GM21381 (cell line): ENCODE measurements at regions not wholly inside any gene's neighbourhood (a gene's known extent, or its start where the extent isn't known, plus 50 kb on each side); places are given as distances from the start of the nearest gene placed in this dataset.
"Not testable (repeated sequence)": the region's sequence is repeated elsewhere in the genome, so short reads cannot be mapped to it uniquely, and the experiment has no call there.

Experiments used
- ATAC-seq: cut with Tn5 transposase; IDR thresholded peaks from one replicate; pipeline ENCODE4 v1.9.1; 2021; ENCODE audit warnings: mild to moderate bottlenecking, moderate library complexity; ENCODE audit not compliant: unreplicated experiment

DNA sequence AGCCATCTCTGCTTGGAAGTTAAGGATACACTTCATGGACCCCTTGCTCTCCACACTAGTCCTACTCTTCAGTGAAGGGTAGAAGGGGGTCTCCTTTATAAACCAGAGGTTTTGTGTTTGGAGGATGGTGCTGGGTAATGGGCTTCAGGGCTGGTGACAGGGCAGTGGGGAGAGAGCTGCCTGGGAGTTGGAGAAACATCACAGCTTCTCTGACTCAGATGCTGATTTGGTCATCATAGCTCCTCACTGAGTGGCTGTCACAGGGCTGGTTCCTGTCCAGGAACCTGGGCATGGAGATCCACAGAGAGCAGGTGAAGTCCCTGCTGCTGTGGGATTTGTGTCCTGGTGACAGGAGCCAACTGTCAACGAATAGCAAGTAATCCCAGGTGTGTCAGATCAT is 333.9 kb upstream of the ATP10A start:
- no peak for ATAC-seq

DNA sequence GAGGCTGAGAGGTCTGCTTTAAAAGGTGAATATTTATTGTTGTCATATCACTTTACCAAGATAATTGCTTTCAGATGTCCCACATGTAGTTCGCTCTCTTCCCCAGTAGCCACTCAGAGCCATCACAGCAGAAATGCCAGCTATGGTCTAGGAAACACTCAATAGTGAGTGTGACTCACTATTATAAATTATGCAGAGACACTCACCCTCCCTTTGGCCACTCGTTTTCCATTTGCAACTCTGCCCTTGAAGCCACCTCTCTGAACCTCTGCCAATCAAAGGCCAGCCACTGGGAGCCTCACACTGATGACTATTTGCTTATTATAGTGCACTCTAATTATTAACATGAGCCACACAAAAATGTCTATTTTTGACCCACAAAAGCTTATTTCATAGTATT is 328.1 kb upstream of the ATP10A start:
- ATAC-seq, result no peak

DNA sequence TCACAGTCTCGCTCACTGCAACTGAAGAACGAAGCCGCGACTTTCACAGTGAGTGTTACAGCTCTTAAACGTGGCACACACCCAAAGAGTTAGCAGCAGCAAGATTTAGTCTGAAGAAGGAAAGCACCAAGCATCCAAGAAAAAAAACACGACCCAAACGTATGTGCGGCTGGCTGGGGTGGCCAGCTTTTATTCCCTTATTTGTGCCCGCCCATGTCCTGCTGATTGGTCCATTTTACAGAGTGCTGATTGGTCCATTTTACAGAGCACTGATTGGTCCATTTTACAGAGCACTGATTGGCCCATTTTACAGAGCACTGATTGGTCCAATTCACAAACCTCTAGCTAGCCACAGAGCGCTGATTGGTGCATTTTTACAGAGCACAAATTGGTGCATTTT is 323.0 kb upstream of the ATP10A start:
- not testable (repeated sequence) for ATAC-seq

DNA sequence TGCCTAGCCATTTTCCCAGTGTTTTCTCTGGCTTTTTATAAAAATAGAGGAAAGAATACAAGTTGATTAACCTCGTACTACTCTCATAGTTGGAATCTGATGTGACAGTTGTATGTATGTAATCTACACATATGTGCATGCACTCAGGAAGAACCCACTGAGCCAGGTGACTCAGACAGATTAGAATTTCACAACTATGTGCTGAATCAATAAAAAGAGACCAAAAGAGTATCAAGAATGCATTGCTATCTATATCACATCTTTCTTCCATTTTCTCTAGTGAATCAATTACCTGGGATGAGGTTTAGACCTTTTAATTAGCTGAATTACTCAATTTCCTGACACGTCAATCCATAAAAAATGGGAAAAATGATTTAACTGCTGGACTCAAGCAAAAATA is 319.3 kb upstream of the ATP10A start:
- no peak for ATAC-seq

DNA sequence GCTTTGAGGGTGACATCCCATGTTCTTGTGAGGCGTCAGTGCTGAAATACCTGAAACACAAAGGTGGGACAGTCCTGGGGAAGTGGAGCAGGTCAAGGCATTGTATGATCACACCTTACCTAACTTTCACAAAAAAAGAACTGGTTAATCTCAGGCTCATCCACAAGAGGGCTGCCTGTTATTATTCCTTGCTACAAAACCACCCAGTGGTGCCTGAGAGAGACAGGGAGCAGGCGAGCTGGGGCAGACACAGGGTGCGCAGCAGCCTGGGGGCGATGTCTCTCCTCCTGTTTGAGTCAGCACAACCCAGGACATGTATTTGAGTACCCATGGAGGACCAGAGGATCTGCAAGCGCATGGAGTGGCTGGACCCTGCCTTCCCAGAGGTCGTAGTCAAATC is 316.8 kb upstream of the ATP10A start:
- no peak for ATAC-seq

DNA sequence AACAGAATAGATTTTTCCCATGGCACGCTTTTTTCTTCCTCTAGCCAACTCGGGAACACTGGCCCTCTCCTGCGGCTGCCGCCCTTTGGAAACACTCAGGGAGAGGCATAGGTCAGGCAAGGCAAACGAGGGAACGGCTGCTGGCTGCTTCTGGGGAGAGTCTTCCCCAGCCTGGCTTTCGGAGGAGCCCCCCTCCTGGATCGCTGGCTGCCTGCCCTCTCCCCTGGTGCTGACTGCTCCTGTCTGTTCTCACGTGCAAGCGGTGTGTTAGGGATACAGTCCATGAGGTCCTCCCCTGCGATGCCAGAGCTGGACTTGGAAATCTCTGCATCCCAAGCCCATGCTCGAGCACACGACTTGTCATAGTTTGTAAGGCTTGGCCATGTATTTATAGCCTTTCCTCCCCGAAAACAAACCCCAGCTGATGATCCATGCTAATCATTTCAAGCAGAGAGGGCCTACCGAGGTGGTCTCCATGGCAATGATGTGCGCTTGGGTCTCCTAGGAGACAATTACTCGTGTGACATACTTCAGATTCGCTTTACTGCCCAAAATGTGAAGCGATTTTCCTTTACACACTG is 315.6 kb upstream of the ATP10A start:
- no peak for ATAC-seq

DNA sequence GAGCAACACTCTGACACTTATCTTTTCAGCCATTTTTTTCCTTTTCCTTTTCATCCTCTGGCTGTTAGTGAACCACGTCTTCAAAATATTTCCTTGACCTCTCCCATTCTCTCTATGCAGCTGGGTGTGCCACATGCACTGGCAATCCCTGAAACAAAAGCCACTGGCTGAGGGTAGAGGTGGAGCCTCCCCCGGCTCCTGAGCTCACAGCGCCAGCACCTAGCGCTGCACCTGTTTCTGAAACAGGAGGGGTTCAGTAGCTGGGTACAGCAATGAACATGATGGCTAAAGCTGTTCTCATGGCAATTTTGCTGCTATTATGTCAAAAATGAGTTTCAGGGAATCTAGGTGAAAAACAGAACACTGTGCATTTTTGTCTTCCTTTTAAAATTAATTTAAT is 314.7 kb upstream of the ATP10A start:
- no peak for ATAC-seq

DNA sequence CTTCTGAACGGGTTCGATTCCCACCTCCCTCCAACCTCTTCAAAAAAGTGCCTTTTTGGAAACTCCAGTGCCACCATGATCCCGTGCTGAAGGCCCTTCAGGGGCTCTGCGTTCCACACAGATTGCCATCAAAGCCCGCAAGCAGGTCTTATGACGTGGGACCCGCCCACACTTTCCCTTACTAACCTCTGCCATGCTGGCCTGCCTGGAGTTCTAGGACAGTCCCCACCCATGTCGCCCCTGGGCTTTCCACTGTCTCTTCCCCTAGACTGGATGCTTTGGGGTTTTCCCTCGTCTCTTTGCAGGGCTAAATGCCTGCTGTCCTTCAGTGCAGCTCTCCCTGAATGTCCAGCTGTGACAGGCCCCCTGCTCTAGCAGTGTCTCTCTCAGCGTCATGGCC is 313.7 kb upstream of the ATP10A start:
- ATAC-seq, result no peak

DNA sequence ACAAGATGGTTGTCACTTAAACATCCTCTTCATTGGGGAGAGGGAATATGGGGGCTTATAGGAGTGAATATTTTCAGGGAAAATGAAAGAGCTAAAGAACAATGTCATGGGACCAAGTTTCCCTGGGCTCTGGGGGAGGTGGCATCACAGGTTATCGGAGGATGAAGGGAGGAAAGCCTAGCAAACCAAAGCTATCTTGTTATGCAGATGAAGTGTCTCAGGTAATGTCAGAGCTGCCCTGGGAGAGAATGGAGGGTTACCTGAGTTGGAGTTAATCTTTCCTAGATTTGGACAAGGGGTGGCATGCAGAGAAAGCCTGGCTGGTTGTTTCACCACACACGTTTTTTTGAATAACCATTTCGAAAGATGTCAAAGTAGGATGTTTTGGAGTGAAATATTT is 308.1 kb upstream of the ATP10A start:
- no peak for ATAC-seq

DNA sequence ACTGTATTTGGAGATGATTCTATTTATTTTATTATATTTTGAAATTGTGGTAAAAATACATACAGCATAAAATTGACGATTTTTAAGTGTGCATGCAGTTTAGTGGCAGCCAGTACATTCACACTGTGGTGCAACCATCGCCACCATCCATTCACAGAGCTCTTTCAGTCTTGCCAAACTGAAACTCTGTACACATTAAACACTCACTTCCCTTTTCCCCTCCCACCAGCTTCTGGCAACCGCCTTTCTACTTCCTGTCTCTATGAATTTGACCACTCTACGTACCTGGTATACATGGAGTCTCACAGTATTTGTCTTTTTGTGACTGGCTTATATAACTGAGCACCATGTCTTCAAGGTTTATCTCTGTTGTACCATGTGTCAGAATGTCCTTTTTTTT is 303.3 kb upstream of the ATP10A start:
- no peak for ATAC-seq

DNA sequence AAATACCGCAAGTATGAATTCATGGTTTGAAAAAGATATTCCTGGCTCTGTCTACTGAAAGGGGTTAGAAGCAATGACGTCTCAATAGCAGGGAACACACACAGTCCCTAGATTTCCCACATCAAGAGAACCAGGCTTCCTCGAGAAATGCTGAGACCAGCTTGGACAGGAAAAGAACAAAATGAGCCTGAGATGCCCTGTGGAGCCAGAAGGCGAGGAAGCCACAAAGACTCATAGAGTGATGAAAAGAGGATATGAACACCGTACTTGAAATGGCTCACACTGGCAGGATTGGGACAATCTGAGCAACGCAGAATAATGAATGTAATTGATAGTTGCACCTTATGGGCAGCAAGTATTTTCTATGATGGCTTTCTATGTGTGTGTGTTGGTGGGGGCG is 302.4 kb upstream of the ATP10A start:
- no peak for ATAC-seq

DNA sequence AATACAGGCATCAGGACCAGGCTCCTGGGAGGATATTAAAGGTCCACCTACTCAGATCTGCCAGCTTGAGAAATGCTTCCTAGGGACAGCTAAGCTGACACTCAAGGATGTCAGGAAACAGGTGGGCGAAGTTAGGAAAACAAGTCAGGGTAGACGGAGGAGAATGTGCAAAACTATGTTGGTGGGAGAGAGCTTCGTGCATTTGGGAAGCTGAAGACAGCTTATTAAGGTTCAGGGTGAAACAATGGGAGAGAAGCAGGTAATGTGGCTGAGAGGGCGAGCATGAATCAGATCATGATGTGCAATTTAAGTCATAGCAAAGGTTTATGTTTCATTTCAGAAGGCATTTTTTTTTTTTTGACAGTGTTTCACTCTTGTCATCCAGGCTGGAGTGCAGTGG is 297.2 kb upstream of the ATP10A start:
- ATAC-seq, result no peak

DNA sequence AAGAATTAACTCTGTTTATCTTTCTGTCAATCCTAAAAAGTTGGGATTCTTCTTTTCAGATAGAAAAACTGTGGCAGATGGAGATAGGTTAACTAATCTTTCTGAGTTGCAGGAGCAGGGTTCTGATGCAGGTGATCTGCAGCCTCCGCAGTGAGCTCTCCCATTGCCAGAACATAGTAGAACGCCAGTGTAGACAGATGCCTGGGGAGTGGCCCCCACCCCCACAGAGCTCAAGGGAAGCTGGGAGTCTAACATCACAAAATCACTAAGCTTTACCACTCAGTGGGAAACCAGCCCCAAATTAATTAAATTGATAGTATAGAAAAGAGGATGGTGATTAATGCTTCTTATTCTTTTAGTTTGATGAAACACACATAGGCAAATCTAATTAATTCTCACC is 295.0 kb upstream of the ATP10A start:
- ATAC-seq, result no peak

DNA sequence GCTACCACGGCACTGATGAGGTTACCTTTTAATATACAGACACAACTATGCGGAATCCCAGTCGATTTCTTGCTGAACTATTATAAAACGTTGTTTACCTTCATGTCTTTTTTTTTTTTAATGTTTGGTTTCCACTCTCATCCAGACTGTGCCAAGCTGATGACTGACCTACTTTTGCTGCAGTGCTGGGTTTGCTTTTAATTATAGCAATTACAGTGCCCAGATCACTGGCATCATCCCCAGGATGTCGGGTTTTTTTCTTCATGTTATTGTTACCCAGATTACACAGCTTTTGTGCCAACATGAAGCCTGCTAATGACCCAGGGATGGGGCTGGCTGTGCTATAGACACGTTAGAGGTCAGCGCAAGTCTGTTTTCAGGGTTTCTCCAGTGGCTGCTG is 294.0 kb upstream of the ATP10A start:
- ATAC-seq, result no peak

DNA sequence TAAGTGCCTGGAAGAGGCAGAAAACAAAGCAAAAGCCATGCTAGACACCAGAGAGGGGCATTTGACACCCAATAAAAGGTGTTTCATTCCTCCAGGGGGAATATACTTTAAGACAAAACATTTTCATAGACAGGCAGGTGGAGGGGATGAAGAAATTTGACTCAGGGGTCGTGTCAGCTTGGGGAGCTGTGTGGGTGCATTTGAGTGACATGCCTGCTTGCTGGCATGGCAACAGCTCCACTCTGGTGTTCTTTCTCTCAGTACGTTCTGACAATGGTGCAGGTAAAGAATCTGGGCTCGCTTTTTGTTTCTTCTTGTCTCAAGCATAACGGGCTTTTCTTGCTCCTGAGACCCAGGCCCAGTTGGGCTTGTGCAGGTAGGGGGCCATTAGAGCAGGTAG is 292.9 kb upstream of the ATP10A start:
- ATAC-seq, result no peak

DNA sequence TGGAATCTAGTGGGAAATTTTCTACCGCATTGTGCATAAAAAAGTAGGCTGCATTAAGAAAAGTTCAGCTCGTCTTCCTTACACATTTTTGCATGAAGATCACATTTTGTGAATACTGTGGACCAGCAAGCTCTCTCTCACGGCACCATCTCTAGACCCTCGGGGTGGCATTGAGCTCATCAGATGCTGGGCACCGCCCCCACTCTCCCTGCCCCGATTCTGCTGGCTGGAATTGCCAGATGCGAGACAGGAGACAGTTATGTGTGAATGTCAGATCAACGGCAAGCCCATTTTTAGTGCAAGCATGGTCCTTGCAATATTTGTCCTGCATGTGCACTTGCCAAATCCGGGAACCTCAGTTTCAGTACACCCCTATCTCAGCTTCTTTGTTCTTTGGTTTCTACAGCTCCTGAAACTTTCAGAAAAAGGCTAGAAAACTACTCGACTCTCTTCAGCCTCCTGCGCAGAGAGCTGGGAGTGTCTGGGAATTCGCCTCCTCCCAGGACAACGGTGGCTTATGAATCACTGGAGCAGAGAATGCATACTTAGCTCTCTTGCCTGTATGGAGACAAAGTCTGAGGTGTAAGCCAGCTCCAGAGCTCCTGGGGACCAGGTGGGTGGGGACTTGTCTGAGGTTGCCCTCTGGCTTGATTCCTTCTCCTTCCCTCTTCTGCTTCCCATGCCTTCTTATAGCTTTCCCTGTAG is 285.2 kb upstream of the ATP10A start:
- ATAC-seq, result no peak

DNA sequence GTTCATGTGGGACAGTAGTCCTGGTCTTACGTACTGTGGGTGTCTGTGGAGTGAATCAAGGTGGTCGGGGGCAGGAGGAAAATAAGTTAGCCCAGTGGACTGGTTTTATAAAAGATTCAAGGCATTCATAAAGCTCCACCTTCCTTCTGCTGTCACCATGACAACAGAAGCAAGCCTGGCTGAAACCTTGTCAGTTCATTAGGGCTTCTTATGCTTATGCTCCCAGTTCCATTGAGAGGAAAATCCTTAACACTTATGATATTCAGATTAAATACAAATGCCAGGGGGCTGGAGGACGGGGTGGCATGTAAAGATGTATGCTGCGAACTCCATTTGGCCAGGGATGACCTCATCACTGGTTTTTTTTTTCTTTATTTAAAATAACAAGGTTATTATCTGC is 283.1 kb upstream of the ATP10A start:
- no peak for ATAC-seq

DNA sequence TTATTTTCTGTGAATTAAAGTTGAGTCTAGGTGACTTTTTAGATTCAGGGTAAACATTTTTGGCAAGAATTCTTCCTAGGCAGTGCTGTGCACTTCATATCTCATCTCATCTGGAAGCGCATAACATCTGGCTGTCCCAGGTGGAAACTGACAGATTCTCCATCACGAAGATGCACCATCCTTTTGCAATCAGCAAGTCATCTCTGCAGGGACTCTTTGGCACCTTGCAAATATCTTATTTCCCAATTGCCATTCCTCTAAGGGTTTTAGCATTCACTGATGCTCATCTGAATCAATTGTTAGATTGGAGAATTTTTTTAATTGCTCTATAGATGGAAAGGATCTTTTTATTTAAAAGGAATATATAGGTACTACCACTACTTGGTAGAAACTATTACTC is 282.7 kb upstream of the ATP10A start:
- no peak for ATAC-seq

DNA sequence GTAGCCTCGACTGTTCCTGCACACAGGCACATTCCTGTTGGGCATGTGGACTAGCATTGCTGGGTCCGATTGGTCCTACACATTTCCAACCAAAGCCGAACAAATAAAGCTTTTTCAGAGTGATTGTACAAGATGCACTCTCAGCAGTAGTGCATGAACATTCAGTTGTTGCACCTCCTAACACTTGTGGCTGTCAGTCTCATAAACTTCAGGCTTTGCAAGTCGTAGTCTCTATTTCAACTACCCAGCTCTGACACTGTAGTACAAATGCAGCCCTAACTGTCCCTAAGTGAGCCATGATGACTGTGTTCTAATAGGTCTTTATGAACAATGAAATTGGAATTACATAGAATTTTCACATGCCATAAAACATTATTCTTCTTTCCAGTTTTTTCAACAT is 281.7 kb upstream of the ATP10A start:
- ATAC-seq, result no peak

DNA sequence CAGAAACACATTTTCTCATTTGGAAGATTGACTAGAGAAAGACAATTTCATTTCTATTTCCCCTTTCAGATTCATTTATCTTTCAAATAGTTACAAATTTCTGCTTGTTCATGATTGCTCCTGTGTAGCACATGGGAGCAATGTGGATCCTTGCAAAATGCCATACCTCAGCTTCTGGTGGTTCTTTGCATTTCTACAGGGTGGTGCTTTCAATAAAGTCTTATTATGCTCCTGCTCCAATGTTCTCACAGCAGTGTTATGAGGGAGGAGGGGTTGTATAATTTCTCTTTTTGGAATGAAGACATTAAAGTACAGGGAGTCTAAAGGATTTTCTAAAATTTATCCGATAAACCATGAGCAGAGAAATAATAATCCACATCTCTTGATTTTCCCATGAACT is 280.1 kb upstream of the ATP10A start:
- no peak for ATAC-seq

DNA sequence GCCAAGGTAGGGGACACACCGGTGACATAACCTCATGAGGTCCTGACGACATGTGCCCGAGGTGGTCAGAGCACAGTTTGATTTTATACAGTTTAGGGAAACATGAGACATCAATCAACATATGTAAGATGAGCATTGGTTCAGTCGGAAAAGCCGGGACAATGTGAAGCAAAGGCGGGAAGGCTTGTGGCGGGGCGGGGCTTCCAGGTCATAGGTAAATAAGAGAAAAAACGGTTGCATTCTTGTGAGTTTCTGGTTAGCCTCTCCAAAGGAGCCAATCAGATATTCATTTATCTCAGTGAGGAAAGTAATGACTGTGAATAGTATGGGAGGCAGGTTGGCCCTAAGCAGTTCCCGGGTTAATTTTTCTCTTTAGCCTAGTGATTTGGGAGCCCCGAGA is 271.7 kb upstream of the ATP10A start:
- no peak for ATAC-seq

DNA sequence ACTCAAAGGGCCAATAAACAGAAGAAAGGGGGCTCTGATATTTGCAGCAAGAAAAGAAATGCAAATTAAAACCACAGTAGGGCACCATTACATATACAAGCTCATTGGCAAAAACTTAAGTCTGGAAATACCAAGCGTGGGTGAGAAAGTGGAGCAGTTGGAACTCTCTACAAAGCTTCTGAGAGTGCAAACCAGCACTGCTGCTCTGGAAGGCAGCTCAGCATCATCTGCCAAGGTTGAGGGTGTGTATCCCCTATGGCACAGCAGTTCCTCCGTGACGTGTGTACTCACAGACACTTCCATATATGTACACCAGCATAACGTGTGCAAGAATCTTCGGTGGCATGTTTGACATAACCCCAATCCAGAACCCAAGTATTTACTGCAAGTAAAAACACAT is 271.0 kb upstream of the ATP10A start:
- ATAC-seq, result no peak

DNA sequence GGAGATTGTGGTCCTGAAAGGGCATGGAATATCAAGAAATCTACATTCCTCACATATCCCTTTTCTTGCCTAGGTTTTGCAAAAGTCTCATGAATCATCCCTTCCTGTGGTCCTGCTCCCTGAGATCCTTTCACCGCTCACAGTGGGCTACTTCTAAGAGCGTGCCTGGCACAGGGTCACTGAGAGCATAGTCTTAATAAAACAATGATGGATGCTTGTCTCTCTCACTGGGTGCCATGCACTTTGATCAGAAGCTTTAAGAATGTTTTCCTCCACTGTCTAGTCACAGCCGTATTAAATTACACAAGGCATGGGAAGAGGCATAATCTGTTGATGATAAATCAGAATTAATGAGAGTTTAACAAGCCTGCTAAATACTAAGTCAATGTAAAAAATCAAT is 269.7 kb upstream of the ATP10A start:
- no peak for ATAC-seq
